ENCODE measurements at regions not wholly inside any gene's neighbourhood (a gene's known extent, or its start where the extent isn't known, plus 50 kb on each side); places are given as distances from the start of the nearest gene placed in this dataset.

DNA sequence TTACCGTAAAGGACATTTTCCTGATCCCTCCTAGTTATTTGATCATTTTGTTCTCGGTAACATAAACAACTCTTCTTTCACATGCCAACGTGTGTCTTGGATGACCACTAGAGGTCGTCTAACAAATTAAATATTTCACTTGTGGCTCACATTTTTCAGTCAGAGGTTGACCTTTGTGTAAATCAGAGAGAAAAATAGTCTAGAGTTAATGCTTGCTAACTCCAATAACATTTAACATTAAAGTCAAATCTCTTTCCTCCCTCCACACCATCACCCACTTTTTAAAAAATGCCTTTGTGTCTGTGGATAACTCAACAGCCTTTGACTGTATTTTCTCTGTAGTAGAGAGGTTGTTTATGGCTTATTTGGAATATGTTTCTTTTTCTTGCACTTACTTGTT is 220.5 kb upstream of the B3GALT2 start:
- Mint-ChIP-seq H3K27ac (peak overlapping the region in 6 of 8 donors; percentile 0 to 36 (median 20)), H3K9me3 (peaks cover 0 to 5% (median 0%) of the 10 kb centered on the region in 5 donors)
- CTCF ChIA-PET = no interaction called here

DNA sequence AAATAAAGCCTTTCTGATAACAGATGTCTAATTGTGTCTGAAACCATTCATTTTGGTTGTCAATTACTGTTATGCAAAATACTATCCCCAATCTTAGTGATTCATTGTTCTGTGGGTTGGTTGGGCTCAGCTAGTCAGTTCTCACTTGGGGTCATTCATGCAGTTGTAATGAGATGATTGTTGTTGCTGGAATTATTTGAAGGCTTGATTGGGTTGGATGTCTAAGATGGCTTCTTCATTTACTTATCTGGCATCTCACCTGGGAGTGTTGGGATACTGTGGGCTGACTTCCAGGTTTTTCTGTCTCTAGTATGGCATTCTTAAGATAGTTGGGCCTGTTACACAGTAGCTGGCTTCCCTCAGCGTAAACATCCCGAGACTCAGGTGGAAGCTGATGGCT is 217.8 kb upstream of the B3GALT2 start:
- Histone ChIP-seq H3K9me3 (ENCODE audit: low read length) (no peaks in the 10 kb centered on the region), H3K27me3 (ENCODE audit: insufficient read depth, low read length, poor library complexity, severe bottlenecking) (no peaks in the 10 kb centered on the region), H3K27ac (ENCODE audit: low read depth, low read length) (no peak overlapping the region), H3K36me3 (ENCODE audit: insufficient read depth, low read length) (no peaks in the 10 kb centered on the region), H3K4me3 (ENCODE audit: low read length) (no peak overlapping the region), H3K4me1 (ENCODE audit: insufficient read depth, low read length) (peaks cover 10% of the 10 kb centered on the region)
- ChIA-PET CTCF (no interaction called here), POLR2A (no interaction called here)
- Mint-ChIP-seq H3K9me3 (peaks cover 0 to 5% (median 0%) of the 10 kb centered on the region in 5 donors), H3K27ac (no peak overlapping the region), H3K4me3 (no peak overlapping the region), H3K4me1 (peaks cover 13 to 26% (median 21%) of the 10 kb centered on the region in 3 donors), H3K36me3 (peaks cover 0 to 24% (median 3%) of the 10 kb centered on the region in 3 donors), H3K27me3 (no peaks in the 10 kb centered on the region)
- DNase-seq = no peak

More for the DNA sequence above, 220.5 kb upstream of the B3GALT2 start:
- POLR2A ChIA-PET = no interaction called here
- Mint-ChIP-seq H3K4me1 (peaks cover 20 to 33% (median 28%) of the 10 kb centered on the region in 3 donors), H3K36me3 (peaks cover 0 to 30% (median 3%) of the 10 kb centered on the region in 3 donors), H3K27me3 (no peaks in the 10 kb centered on the region), H3K4me3 (peak overlapping the region in 2 of 7 donors; percentile 1 to 2)
- H3K27me3 ChIP-seq (ENCODE audit: insufficient read depth, low read length, poor library complexity, severe bottlenecking) = no peaks in the 10 kb centered on the region
- no peak overlapping the region for H3K27ac ChIP-seq (ENCODE audit: low read depth, low read length)
- peak in 2 of 5 donors; percentile 38 to 47 for DNase-seq
- no peaks in the 10 kb centered on the region for H3K9me3 ChIP-seq (ENCODE audit: low read length)
- H3K36me3 ChIP-seq (ENCODE audit: insufficient read depth, low read length) = no peaks in the 10 kb centered on the region
- peaks cover 20% of the 10 kb centered on the region for H3K4me1 ChIP-seq (ENCODE audit: insufficient read depth, low read length)
- no peak overlapping the region for H3K4me3 ChIP-seq (ENCODE audit: low read length)

DNA sequence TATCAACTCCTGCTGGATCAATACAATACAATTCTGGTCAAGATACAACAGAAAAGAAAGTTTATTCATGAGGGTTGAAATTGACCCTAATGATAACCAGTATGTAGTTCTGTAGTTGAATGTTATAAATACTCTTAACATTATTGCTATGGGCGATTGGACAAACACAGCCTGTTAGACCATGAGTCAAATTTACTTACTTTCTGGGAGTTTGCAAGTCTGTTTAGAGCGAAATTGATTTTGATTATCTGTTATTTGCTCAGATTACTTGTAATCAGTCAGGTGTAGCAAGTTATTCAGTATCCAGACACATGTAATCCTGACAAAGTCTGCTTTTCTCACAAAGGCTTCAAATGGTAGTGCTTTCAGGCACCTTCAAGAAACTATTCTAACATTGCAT is 216.6 kb upstream of the B3GALT2 start:
- H3K27ac ChIP-seq (ENCODE audit: low read depth, low read length) = no peak overlapping the region
- POLR2A ChIA-PET = no interaction called here
- H3K27me3 ChIP-seq (ENCODE audit: insufficient read depth, low read length, poor library complexity, severe bottlenecking) = no peaks in the 10 kb centered on the region
- Mint-ChIP-seq H3K4me3 (no peak overlapping the region), H3K27ac (peak overlapping the region in 1 of 8 donors; percentile 11), H3K36me3 (peaks cover 0 to 16% (median 3%) of the 10 kb centered on the region in 3 donors), H3K27me3 (no peaks in the 10 kb centered on the region), H3K4me1 (peaks cover 11 to 21% (median 21%) of the 10 kb centered on the region in 3 donors), H3K9me3 (peaks cover 0 to 5% (median 0%) of the 10 kb centered on the region in 5 donors)
- CTCF ChIA-PET = no interaction called here
- H3K9me3 ChIP-seq (ENCODE audit: low read length) = no peaks in the 10 kb centered on the region
- peaks cover 10% of the 10 kb centered on the region for H3K4me1 ChIP-seq (ENCODE audit: insufficient read depth, low read length)
- no peak for DNase-seq
- no peak overlapping the region for H3K4me3 ChIP-seq (ENCODE audit: low read length)
- H3K36me3 ChIP-seq (ENCODE audit: insufficient read depth, low read length) = no peaks in the 10 kb centered on the region

DNA sequence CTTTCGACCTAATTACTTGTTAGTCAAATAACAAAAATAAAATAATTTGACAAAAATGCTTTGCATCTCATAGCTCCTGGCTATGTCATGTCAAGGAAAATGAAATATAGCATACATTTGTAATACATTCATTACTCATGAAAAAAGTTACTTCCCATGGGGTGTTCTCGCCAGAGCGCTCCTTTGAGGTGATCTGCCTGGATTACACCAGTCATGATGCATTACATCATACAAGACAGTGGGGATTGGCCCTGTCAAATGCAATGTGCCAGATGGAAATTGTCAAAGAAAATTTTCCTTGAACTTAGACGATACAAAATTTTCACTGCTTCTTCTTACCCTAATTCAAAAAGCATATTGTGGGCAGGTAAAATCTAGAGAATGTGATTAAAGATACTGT is 215.6 kb upstream of the B3GALT2 start:
- Histone ChIP-seq H3K36me3 (ENCODE audit: insufficient read depth, low read length) (no peaks in the 10 kb centered on the region), H3K9me3 (ENCODE audit: low read length) (no peaks in the 10 kb centered on the region), H3K4me3 (ENCODE audit: low read length) (no peak overlapping the region), H3K27me3 (ENCODE audit: insufficient read depth, low read length, poor library complexity, severe bottlenecking) (no peaks in the 10 kb centered on the region), H3K4me1 (ENCODE audit: insufficient read depth, low read length) (peaks cover 7% of the 10 kb centered on the region), H3K27ac (ENCODE audit: low read depth, low read length) (no peak overlapping the region)
- Mint-ChIP-seq H3K9me3 (peaks cover 0 to 5% (median 0%) of the 10 kb centered on the region in 5 donors), H3K27me3 (no peaks in the 10 kb centered on the region), H3K27ac (no peak overlapping the region), H3K4me1 (peaks cover 8 to 17% (median 16%) of the 10 kb centered on the region in 3 donors), H3K36me3 (peaks cover 0 to 16% (median 3%) of the 10 kb centered on the region in 3 donors), H3K4me3 (no peak overlapping the region)
- CTCF ChIA-PET = no interaction called here
- POLR2A ChIA-PET = no interaction called here
- no peak for DNase-seq

DNA sequence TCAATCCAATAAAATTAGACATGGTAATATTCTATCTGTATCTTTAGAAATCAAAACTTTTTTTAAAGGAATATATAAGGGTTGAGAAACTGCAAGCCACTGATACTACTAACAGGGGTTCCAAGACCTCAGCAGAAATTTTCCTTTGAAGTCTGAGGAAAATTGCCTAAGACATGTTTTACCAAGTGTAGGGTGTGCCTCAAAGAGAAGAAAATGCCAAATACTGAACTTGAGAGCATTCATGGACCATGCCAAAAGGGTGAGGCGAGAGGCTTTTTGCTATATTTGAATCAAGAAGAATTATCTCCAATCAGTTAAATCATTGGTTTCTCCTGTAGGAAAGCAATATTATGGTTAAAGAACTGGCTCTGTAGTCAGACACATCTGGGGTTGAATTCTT is 207.9 kb upstream of the B3GALT2 start:
- no peak overlapping the region for H3K4me3 Mint-ChIP-seq
- ChIA-PET CTCF (no interaction called here), POLR2A (interaction anchor here (0.5 kb wide), 1 partner anchor 83 kb away, joined by 3 read pairs; no protein-coding TSS in a partner anchor)
- Histone ChIP-seq H3K27me3 (ENCODE audit: insufficient read depth, low read length, poor library complexity, severe bottlenecking) (no peaks in the 10 kb centered on the region), H3K27ac (ENCODE audit: low read depth, low read length) (no peak overlapping the region), H3K9me3 (ENCODE audit: low read length) (no peaks in the 10 kb centered on the region), H3K4me1 (ENCODE audit: insufficient read depth, low read length) (no peaks in the 10 kb centered on the region), H3K36me3 (ENCODE audit: insufficient read depth, low read length) (no peaks in the 10 kb centered on the region), H3K4me3 (ENCODE audit: low read length) (no peak overlapping the region)
- H3K9me3 Mint-ChIP-seq = peaks cover 0 to 2% (median 0%) of the 10 kb centered on the region in 5 donors
- H3K36me3 Mint-ChIP-seq = peaks cover 0 to 14% (median 5%) of the 10 kb centered on the region in 3 donors
- no peak overlapping the region for H3K27ac Mint-ChIP-seq
- no peaks in the 10 kb centered on the region for H3K4me1 Mint-ChIP-seq
- no peak for DNase-seq
- H3K27me3 Mint-ChIP-seq = no peaks in the 10 kb centered on the region

DNA sequence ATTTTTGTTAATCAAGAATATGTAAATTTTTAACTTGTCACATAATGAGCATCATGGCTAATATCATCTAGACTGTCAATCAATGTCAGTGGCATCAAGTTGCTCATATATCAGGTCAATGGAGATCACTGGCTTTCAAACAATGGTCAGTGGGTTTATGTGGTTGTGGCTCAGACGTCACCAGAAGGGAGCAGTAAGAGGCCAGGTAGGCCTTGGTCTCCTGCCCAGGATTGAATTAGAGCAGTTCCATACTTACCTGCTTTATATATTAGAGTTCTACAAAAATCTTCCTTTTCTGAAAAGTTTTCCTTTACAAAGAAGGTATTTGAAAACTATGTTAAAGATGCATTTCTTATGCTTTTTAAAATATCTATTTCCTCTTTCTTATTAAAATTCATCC is 206.3 kb upstream of the B3GALT2 start:
- Histone ChIP-seq H3K9me3 (ENCODE audit: low read length) (no peaks in the 10 kb centered on the region), H3K36me3 (ENCODE audit: insufficient read depth, low read length) (no peaks in the 10 kb centered on the region), H3K4me3 (ENCODE audit: low read length) (no peak overlapping the region), H3K27ac (ENCODE audit: low read depth, low read length) (no peak overlapping the region), H3K4me1 (ENCODE audit: insufficient read depth, low read length) (no peaks in the 10 kb centered on the region), H3K27me3 (ENCODE audit: insufficient read depth, low read length, poor library complexity, severe bottlenecking) (no peaks in the 10 kb centered on the region)
- ChIA-PET POLR2A (no interaction called here), CTCF (no interaction called here)
- Mint-ChIP-seq H3K27ac (no peak overlapping the region), H3K9me3 (peaks cover 0 to 2% (median 0%) of the 10 kb centered on the region in 5 donors), H3K4me1 (no peaks in the 10 kb centered on the region), H3K4me3 (no peak overlapping the region), H3K36me3 (peaks cover 0 to 23% (median 5%) of the 10 kb centered on the region in 3 donors), H3K27me3 (no peaks in the 10 kb centered on the region)
- no peak for DNase-seq

DNA sequence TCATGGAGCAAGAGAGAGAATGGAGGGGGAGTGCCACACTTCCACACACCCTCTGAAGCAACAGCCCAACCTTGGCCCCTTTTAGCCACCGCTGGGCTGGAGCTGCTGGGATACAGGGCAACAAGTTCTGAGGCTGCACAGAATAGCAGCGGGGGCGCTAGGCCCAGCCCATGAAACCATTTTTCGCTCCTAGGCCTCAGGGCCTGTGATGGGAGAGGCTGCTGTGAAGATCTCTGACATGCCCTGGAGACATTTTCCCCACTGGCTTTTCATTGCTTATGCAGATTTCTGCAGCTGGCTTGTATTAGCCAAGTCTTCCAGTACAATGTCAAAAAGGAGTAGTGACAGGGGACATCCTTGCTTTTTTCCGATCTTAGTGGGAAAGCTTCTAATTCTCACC is 202.3 kb upstream of the B3GALT2 start:
- CTCF ChIA-PET = no interaction called here
- Mint-ChIP-seq H3K36me3 (peaks cover 0 to 26% (median 3%) of the 10 kb centered on the region in 3 donors), H3K9me3 (peaks cover 0 to 2% (median 0%) of the 10 kb centered on the region in 5 donors), H3K27ac (no peak overlapping the region), H3K4me3 (no peak overlapping the region), H3K27me3 (no peaks in the 10 kb centered on the region), H3K4me1 (no peaks in the 10 kb centered on the region)
- H3K4me3 ChIP-seq (ENCODE audit: low read length) = no peak overlapping the region
- no peaks in the 10 kb centered on the region for H3K4me1 ChIP-seq (ENCODE audit: insufficient read depth, low read length)
- no peak overlapping the region for H3K27ac ChIP-seq (ENCODE audit: low read depth, low read length)
- POLR2A ChIA-PET = no interaction called here
- no peaks in the 10 kb centered on the region for H3K27me3 ChIP-seq (ENCODE audit: insufficient read depth, low read length, poor library complexity, severe bottlenecking)
- no peaks in the 10 kb centered on the region for H3K36me3 ChIP-seq (ENCODE audit: insufficient read depth, low read length)
- no peaks in the 10 kb centered on the region for H3K9me3 ChIP-seq (ENCODE audit: low read length)
- DNase-seq = no peak

DNA sequence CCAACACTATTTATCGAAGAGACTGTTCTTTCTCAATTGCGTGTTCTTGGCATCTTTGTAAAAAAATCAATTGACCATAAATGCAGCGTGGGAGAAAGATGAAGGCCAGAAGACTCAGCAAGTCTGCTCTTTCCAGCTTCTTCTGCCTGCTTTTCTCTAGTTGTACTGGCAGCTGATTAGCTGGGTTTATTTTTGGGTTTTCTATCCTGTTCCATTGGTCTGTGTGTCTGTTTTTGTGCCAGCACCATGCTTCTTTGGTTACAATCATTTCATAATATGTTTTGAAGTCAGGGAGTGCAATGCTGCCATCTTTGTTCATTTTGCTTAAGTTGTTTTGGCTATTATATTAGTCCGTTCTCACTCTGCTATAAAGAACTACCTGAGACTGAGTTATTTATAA is 201.8 kb upstream of the B3GALT2 start:
- H3K4me3 Mint-ChIP-seq = no peak overlapping the region
- H3K9me3 ChIP-seq (ENCODE audit: low read length) = no peaks in the 10 kb centered on the region
- CTCF ChIA-PET = no interaction called here
- H3K27me3 ChIP-seq (ENCODE audit: insufficient read depth, low read length, poor library complexity, severe bottlenecking) = no peaks in the 10 kb centered on the region
- no peaks in the 10 kb centered on the region for H3K4me1 Mint-ChIP-seq
- no peak for DNase-seq
- POLR2A ChIA-PET = no interaction called here
- no peaks in the 10 kb centered on the region for H3K36me3 ChIP-seq (ENCODE audit: insufficient read depth, low read length)
- no peak overlapping the region for H3K27ac ChIP-seq (ENCODE audit: low read depth, low read length)
- H3K27me3 Mint-ChIP-seq = no peaks in the 10 kb centered on the region
- H3K27ac Mint-ChIP-seq = no peak overlapping the region
- H3K9me3 Mint-ChIP-seq = peaks cover 0 to 2% (median 0%) of the 10 kb centered on the region in 5 donors
- H3K4me3 ChIP-seq (ENCODE audit: low read length) = no peak overlapping the region
- peaks cover 0 to 27% (median 3%) of the 10 kb centered on the region in 3 donors for H3K36me3 Mint-ChIP-seq
- no peaks in the 10 kb centered on the region for H3K4me1 ChIP-seq (ENCODE audit: insufficient read depth, low read length)
